ENCODE measurements at regions not wholly inside any gene's neighbourhood (a gene's known extent, or its start where the extent isn't known, plus 50 kb on each side); places are given as distances from the start of the nearest gene placed in this dataset.

DNA sequence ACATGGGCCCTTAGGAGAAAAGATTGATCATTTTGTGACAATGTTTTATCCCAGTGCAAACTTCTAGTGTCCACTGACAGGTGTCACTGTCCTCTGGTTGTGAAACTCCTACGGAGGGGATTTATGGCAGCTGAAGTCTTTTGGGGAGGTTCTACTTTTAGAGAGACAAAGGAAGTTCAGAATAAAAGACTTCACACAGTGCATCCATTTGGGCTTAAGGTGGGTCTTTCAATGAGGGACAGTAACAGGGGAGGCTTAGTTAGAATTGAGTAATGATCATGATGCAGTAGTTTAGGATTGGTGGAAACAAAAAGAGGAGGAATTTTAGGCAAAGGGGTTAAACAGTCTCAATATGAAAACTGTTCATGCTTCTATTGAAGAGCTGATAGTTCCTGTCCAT is 501.1 kb upstream of the NRP1 start:
- Histone ChIP-seq H3K36me3 (ENCODE audit: control insufficient read depth in 2 of 2, extremely low read depth in 1 of 2, insufficient read depth in 2 of 2, low read length in 2 of 2) (no peaks in the 10 kb centered on the region), H3K9ac (ENCODE audit: control insufficient read depth, extremely low read depth, insufficient read depth, low read length) (no peak overlapping the region), H3K27me3 (ENCODE audit: control insufficient read depth, extremely low read depth, insufficient read depth, low read length) (no peaks in the 10 kb centered on the region), H3K4me1 (ENCODE audit: control insufficient read depth, extremely low read depth, insufficient read depth, low read length) (no peaks in the 10 kb centered on the region), H3K4me2 (ENCODE audit: control insufficient read depth, extremely low read depth, insufficient read depth, low read depth, low read length) (no peak overlapping the region), H3K79me2 (ENCODE audit: control insufficient read depth, insufficient read depth, low read length) (no peaks in the 10 kb centered on the region), H3K4me3 (ENCODE audit: control insufficient read depth in 2 of 3, extremely low read depth in 1 of 3, insufficient read depth in 2 of 3, low read depth in 1 of 3, low read length in 3 of 3) (no peak overlapping the region), H4K20me1 (ENCODE audit: control insufficient read depth, extremely low read depth, insufficient read depth, low read length) (no peaks in the 10 kb centered on the region), H3K9me3 (ENCODE audit: control insufficient read depth, low read depth, low read length) (no peaks in the 10 kb centered on the region), H3K9me1 (ENCODE audit: control insufficient read depth, extremely low read depth, insufficient read depth, low read length) (no peaks in the 10 kb centered on the region), H2AFZ (ENCODE audit: control insufficient read depth, low read length) (no peak overlapping the region), H3K27ac (ENCODE audit: control insufficient read depth, insufficient read depth, low read length) (no peak overlapping the region)
- FAIRE-seq (no peak), DNase-seq (ENCODE audit: low read depth, low spot score) (no peak)
- dilution Hi-C loops (cut with MboI; ENCODE audit: extremely low pct_ligation_motif_present, low sequenced_read_pairs) = no loop called here
- TF ChIP-seq CTCF (optimal IDR thresholded peaks at IDR 0.05 in 1 of 3, IDR thresholded peaks at IDR 0.05 in 1 of 3, conservative IDR thresholded peaks at IDR 0.05 in 1 of 3; ENCODE audit: extremely low read depth in 1 of 3, insufficient read depth in 2 of 3, low read length in 3 of 3) (no peak), EZH2 (IDR thresholded peaks at IDR 0.05; ENCODE audit: low read length) (no peak)

GRCh38 chr10:33833566-33833965 is 499.1 kb upstream of the NRP1 start:
- Histone ChIP-seq H3K9ac (ENCODE audit: control insufficient read depth, extremely low read depth, insufficient read depth, low read length) (no peak overlapping the region), H3K4me1 (ENCODE audit: control insufficient read depth, extremely low read depth, insufficient read depth, low read length) (no peaks in the 10 kb centered on the region), H3K36me3 (ENCODE audit: control insufficient read depth in 2 of 2, extremely low read depth in 1 of 2, insufficient read depth in 2 of 2, low read length in 2 of 2) (no peaks in the 10 kb centered on the region), H3K4me2 (ENCODE audit: control insufficient read depth, extremely low read depth, insufficient read depth, low read depth, low read length) (no peak overlapping the region), H3K4me3 (ENCODE audit: control insufficient read depth in 2 of 3, extremely low read depth in 1 of 3, insufficient read depth in 2 of 3, low read depth in 1 of 3, low read length in 3 of 3) (no peak overlapping the region), H3K79me2 (ENCODE audit: control insufficient read depth, insufficient read depth, low read length) (no peaks in the 10 kb centered on the region), H2AFZ (ENCODE audit: control insufficient read depth, low read length) (no peak overlapping the region), H4K20me1 (ENCODE audit: control insufficient read depth, extremely low read depth, insufficient read depth, low read length) (no peaks in the 10 kb centered on the region), H3K9me1 (ENCODE audit: control insufficient read depth, extremely low read depth, insufficient read depth, low read length) (no peaks in the 10 kb centered on the region), H3K27ac (ENCODE audit: control insufficient read depth, insufficient read depth, low read length) (no peak overlapping the region), H3K9me3 (ENCODE audit: control insufficient read depth, low read depth, low read length) (no peaks in the 10 kb centered on the region), H3K27me3 (ENCODE audit: control insufficient read depth, extremely low read depth, insufficient read depth, low read length) (no peaks in the 10 kb centered on the region)
- TF ChIP-seq CTCF (optimal IDR thresholded peaks at IDR 0.05 in 1 of 3, IDR thresholded peaks at IDR 0.05 in 1 of 3, conservative IDR thresholded peaks at IDR 0.05 in 1 of 3; ENCODE audit: extremely low read depth in 1 of 3, insufficient read depth in 2 of 3, low read length in 3 of 3) (no peak), EZH2 (IDR thresholded peaks at IDR 0.05; ENCODE audit: low read length) (no peak)
- FAIRE-seq (no peak), DNase-seq (ENCODE audit: low read depth, low spot score) (no peak)
- dilution Hi-C loops (cut with MboI; ENCODE audit: extremely low pct_ligation_motif_present, low sequenced_read_pairs) = no loop called here

Data from keratinocyte (primary cell).